ENCODE measurements at regions not wholly inside any gene's neighbourhood (a gene's known extent, or its start where the extent isn't known, plus 50 kb on each side); places are given as distances from the start of the nearest gene placed in this dataset.

- Histone ChIP-seq H3K36me3 (no peaks in the 10 kb centered on the region), H3K27ac (no peak overlapping the region), H3K4me3 (no peak overlapping the region), H3K9me3 (no peaks in the 10 kb centered on the region), H3K27me3 (no peaks in the 10 kb centered on the region), H3K4me1 (no peaks in the 10 kb centered on the region)
- intact Hi-C loops (cut with DNase I) = no loop called here
- TF ChIP-seq CTCF (IDR thresholded peaks at IDR 0.05) = no peak
- TF ChIP-seq POLR2A (IDR thresholded peaks at IDR 0.05) = no peak
- no peak for TF ChIP-seq POLR2AphosphoS5 (IDR thresholded peaks at IDR 0.05; ENCODE audit: insufficient read depth in 1 of 2, low read depth in 1 of 2)
- DNase-seq (ENCODE audit: extremely low spot score in 2 of 2) = no peak
Measured at GRCh38 chr9:99561509-99561917, 260.2 kb upstream of the NR4A3 start.

- intact Hi-C loops (cut with DNase I) = no loop called here
- no peaks in the 10 kb centered on the region for H3K4me1 ChIP-seq
- H3K36me3 ChIP-seq = no peaks in the 10 kb centered on the region
- TF ChIP-seq CTCF (IDR thresholded peaks at IDR 0.05) (no peak), POLR2AphosphoS5 (IDR thresholded peaks at IDR 0.05; ENCODE audit: insufficient read depth in 1 of 2, low read depth in 1 of 2) (no peak), POLR2A (IDR thresholded peaks at IDR 0.05) (no peak)
- DNase-seq (ENCODE audit: extremely low spot score in 2 of 2) = no peak
- H3K27ac ChIP-seq = no peak overlapping the region
- H3K4me3 ChIP-seq = no peak overlapping the region
- H3K9me3 ChIP-seq = no peaks in the 10 kb centered on the region
- H3K27me3 ChIP-seq = no peaks in the 10 kb centered on the region
Measured at GRCh38 chr9:99561961-99562565, 259.6 kb upstream of the NR4A3 start.

GRCh38 chr9:99563364-99563763, 258.3 kb upstream of the NR4A3 start:
- Histone ChIP-seq H3K27ac (no peak overlapping the region), H3K36me3 (no peaks in the 10 kb centered on the region), H3K27me3 (no peaks in the 10 kb centered on the region), H3K4me1 (no peaks in the 10 kb centered on the region), H3K9me3 (no peaks in the 10 kb centered on the region), H3K4me3 (no peak overlapping the region)
- TF ChIP-seq CTCF (IDR thresholded peaks at IDR 0.05) (no peak), POLR2AphosphoS5 (IDR thresholded peaks at IDR 0.05; ENCODE audit: insufficient read depth in 1 of 2, low read depth in 1 of 2) (no peak), POLR2A (IDR thresholded peaks at IDR 0.05) (no peak)
- intact Hi-C loops (cut with DNase I) = no loop called here
- no peak for DNase-seq (ENCODE audit: extremely low spot score in 2 of 2)

GRCh38 chr9:99565203-99565602, 256.5 kb upstream of the NR4A3 start:
- no peak overlapping the region for H3K27ac ChIP-seq

More at GRCh38 chr9:99565203-99565602, 256.5 kb upstream of the NR4A3 start:
- DNase-seq (ENCODE audit: extremely low spot score in 2 of 2) = no peak
- Histone ChIP-seq H3K27me3 (no peaks in the 10 kb centered on the region), H3K4me1 (no peaks in the 10 kb centered on the region), H3K9me3 (no peaks in the 10 kb centered on the region), H3K4me3 (no peak overlapping the region), H3K36me3 (no peaks in the 10 kb centered on the region)
- intact Hi-C loops (cut with DNase I) = no loop called here
- no peak for TF ChIP-seq CTCF (IDR thresholded peaks at IDR 0.05)
- TF ChIP-seq POLR2A (IDR thresholded peaks at IDR 0.05) = no peak
- TF ChIP-seq POLR2AphosphoS5 (IDR thresholded peaks at IDR 0.05; ENCODE audit: insufficient read depth in 1 of 2, low read depth in 1 of 2) = no peak

Data from vagina (tissue), 2 donors.